ENCODE measurements at regions not wholly inside any gene's neighbourhood (a gene's known extent, or its start where the extent isn't known, plus 50 kb on each side); places are given as distances from the start of the nearest gene placed in this dataset.

DNA sequence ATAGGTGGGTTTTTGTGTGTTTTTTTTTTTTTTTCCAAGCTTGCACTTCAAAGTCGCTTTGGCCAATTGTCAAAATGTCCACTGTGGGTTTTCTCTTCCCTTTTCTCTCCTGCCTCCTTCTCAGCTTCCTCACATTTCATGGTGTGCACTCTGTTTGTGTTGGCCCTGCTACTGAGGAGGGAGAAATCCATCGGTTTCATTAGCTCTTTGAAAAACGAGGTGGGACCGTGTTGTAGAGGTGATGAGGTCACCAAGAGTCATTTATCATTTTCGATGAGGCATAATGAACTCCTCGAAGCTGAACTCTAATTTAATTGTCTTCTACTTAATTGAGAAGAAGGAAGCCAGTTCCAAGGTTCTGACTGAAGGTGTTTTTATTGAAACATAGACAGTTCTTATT lies 174.4 kb upstream of the TOX3 start:
- WGBS, 2 donors: 9 to 11% methylated on average over 6 of the region's 6 CpGs
- peaks cover 1% of the 10 kb centered on the region for H3K9me3 ChIP-seq (ENCODE audit: control insufficient read depth, low read length)
- H3K4me3 ChIP-seq (ENCODE audit: low read length in 2 of 2): no peak overlapping the region
- no peaks in the 10 kb centered on the region for H3K4me1 ChIP-seq (ENCODE audit: control insufficient read depth in 1 of 2, insufficient read depth in 2 of 2, low read length in 2 of 2)
- no peak for DNase-seq
- H3K27ac ChIP-seq (ENCODE audit: low read depth in 1 of 2, low read length in 2 of 2): no peak overlapping the region
- ATAC-seq (ENCODE audit: low FRiP score): no peak
- intact Hi-C loops (cut with DNase I): no loop called here
- no peaks in the 10 kb centered on the region for H3K27me3 ChIP-seq (ENCODE audit: control insufficient read depth in 1 of 2, insufficient read depth in 2 of 2, low read length in 1 of 2)
- H3K36me3 ChIP-seq (ENCODE audit: control insufficient read depth in 1 of 2, insufficient read depth in 2 of 2, low read length in 1 of 2): no peaks in the 10 kb centered on the region

DNA sequence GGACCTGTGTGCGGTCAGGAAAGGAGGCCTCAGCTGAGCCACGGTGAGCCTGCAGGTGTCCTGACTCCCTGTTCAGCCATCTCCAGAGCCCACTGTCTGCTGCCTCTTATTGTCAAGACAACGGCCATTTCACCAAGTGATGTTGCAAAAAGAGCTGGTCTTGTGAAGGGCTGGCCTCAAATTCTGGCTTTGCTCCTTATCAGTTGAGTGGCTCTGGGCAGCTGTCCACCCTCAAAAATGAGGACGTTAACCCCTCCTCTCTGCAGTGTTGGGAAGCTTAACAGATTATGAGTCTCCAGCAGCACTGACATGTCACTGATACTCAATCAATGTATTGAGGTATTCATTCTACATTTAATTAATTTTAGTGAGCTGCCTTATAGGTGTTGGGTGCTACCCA lies 171.1 kb upstream of the TOX3 start:
- no peak for DNase-seq
- Histone ChIP-seq H3K9me3 (ENCODE audit: control insufficient read depth, low read length) (peaks cover 1% of the 10 kb centered on the region), H3K4me3 (ENCODE audit: low read length in 2 of 2) (no peak overlapping the region), H3K36me3 (ENCODE audit: control insufficient read depth in 1 of 2, insufficient read depth in 2 of 2, low read length in 1 of 2) (no peaks in the 10 kb centered on the region), H3K4me1 (ENCODE audit: control insufficient read depth in 1 of 2, insufficient read depth in 2 of 2, low read length in 2 of 2) (no peaks in the 10 kb centered on the region), H3K27ac (ENCODE audit: low read depth in 1 of 2, low read length in 2 of 2) (no peak overlapping the region), H3K27me3 (ENCODE audit: control insufficient read depth in 1 of 2, insufficient read depth in 2 of 2, low read length in 1 of 2) (no peaks in the 10 kb centered on the region)
- WGBS, 2 donors: 68 to 71% methylated on average over 4 of the region's 4 CpGs
- intact Hi-C loops (cut with DNase I): no loop called here
- ATAC-seq (ENCODE audit: low FRiP score): no peak

DNA sequence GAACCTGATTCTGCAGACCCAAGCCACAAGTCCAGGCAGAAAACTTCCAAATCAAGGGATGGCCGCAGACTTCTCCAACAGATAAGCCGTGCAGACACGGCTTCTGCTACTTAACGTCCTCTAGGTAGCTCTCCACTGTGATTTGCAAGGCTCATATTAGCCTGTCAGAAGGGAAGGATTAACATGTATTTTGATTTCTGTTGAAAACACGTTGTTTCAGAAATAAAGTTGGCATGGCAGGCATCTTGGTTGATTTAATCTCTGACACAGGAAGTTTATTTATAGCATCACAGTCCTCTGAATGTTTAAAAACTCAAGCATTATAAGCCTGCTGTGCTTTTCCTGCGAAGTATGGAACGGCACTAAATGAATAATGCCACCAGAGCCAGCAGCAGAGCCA lies 166.8 kb upstream of the TOX3 start:
- no peaks in the 10 kb centered on the region for H3K27me3 ChIP-seq (ENCODE audit: control insufficient read depth in 1 of 2, insufficient read depth in 2 of 2, low read length in 1 of 2)
- no peak overlapping the region for H3K27ac ChIP-seq (ENCODE audit: low read depth in 1 of 2, low read length in 2 of 2)
- no peaks in the 10 kb centered on the region for H3K36me3 ChIP-seq (ENCODE audit: control insufficient read depth in 1 of 2, insufficient read depth in 2 of 2, low read length in 1 of 2)
- ATAC-seq (ENCODE audit: low FRiP score) (no peak), DNase-seq (no peak)
- 9 to 12% methylated on average over 7 of the region's 7 CpGs for WGBS, 2 donors
- no peaks in the 10 kb centered on the region for H3K9me3 ChIP-seq (ENCODE audit: control insufficient read depth, low read length)
- no peaks in the 10 kb centered on the region for H3K4me1 ChIP-seq (ENCODE audit: control insufficient read depth in 1 of 2, insufficient read depth in 2 of 2, low read length in 2 of 2)
- intact Hi-C loops (cut with DNase I): no loop called here
- no peak overlapping the region for H3K4me3 ChIP-seq (ENCODE audit: low read length in 2 of 2)

DNA sequence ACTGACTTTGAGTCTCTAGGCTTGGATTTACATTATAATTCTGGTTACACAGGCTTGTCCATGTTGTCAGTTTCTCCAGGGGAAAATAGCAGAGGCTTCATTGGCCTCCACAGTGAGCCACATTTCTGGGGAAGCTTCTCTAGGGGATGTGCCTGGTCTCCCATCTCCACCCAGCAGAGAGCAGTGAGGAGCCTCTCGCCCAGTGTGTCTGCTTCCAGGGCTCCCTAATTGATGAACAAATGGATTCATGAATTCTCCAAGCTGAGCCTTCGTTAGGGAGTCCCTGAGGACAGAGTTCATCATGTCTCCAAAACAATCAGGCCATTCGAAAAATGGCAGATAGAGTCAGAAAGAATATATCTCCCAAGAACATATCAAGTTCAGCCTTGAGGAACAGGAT lies 162.4 kb upstream of the TOX3 start:
- no peaks in the 10 kb centered on the region for H3K4me1 ChIP-seq (ENCODE audit: control insufficient read depth in 1 of 2, insufficient read depth in 2 of 2, low read length in 2 of 2)
- ATAC-seq (ENCODE audit: low FRiP score) (no peak), DNase-seq (no peak)
- intact Hi-C loops (cut with DNase I): no loop called here
- no peaks in the 10 kb centered on the region for H3K27me3 ChIP-seq (ENCODE audit: control insufficient read depth in 1 of 2, insufficient read depth in 2 of 2, low read length in 1 of 2)
- H3K36me3 ChIP-seq (ENCODE audit: control insufficient read depth in 1 of 2, insufficient read depth in 2 of 2, low read length in 1 of 2): no peaks in the 10 kb centered on the region
- H3K4me3 ChIP-seq (ENCODE audit: low read length in 2 of 2): no peak overlapping the region
- H3K27ac ChIP-seq (ENCODE audit: low read depth in 1 of 2, low read length in 2 of 2): no peak overlapping the region
- 44 to 51% methylated on average over 3 of the region's 3 CpGs for WGBS, 2 donors
- H3K9me3 ChIP-seq (ENCODE audit: control insufficient read depth, low read length): no peaks in the 10 kb centered on the region

GRCh38 chr16:52708476-52708875 lies 161.5 kb upstream of the TOX3 start:
- DNase-seq (no peak), ATAC-seq (ENCODE audit: low FRiP score) (no peak)
- Histone ChIP-seq H3K27ac (ENCODE audit: low read depth in 1 of 2, low read length in 2 of 2) (no peak overlapping the region), H3K4me1 (ENCODE audit: control insufficient read depth in 1 of 2, insufficient read depth in 2 of 2, low read length in 2 of 2) (no peaks in the 10 kb centered on the region), H3K4me3 (ENCODE audit: low read length in 2 of 2) (no peak overlapping the region), H3K9me3 (ENCODE audit: control insufficient read depth, low read length) (no peaks in the 10 kb centered on the region), H3K36me3 (ENCODE audit: control insufficient read depth in 1 of 2, insufficient read depth in 2 of 2, low read length in 1 of 2) (no peaks in the 10 kb centered on the region), H3K27me3 (ENCODE audit: control insufficient read depth in 1 of 2, insufficient read depth in 2 of 2, low read length in 1 of 2) (no peaks in the 10 kb centered on the region)
- WGBS, 2 donors: 35 to 39% methylated on average over 2 of the region's 2 CpGs
- intact Hi-C loops (cut with DNase I): no loop called here

DNA sequence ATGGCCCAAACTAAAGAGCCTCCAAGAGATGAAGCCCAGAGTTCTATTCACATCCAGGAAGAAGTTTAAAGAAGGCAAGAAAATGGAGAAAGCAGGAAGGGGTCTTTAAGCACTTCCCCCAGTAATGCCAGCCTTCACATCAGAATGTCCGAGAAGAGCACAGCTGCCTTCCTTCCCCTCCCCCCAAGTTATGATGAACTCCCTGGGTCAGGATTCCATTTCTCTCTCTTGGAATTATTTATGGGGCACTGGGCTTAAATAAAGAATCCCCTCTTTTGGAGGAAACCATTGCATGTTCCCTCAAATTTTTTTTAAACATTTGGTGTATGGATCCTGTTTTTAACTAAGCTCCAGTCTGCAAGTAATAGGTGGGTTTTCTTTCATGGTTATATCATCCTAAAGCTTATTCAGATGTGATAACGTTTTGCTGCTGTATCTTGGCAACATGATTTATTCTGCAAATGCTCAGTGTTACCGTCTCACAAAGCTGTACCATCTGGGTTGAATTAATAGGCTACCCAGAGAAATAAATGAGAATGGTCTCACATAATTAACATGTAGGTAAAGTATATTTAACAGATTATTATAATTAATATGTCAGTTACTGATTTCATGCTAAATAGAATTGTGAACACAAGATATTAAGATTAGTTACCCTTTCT lies 160.9 kb upstream of the TOX3 start:
- Histone ChIP-seq H3K27me3 (ENCODE audit: control insufficient read depth in 1 of 2, insufficient read depth in 2 of 2, low read length in 1 of 2) (no peaks in the 10 kb centered on the region), H3K27ac (ENCODE audit: low read depth in 1 of 2, low read length in 2 of 2) (no peak overlapping the region), H3K9me3 (ENCODE audit: control insufficient read depth, low read length) (no peaks in the 10 kb centered on the region), H3K36me3 (ENCODE audit: control insufficient read depth in 1 of 2, insufficient read depth in 2 of 2, low read length in 1 of 2) (no peaks in the 10 kb centered on the region), H3K4me1 (ENCODE audit: control insufficient read depth in 1 of 2, insufficient read depth in 2 of 2, low read length in 2 of 2) (no peaks in the 10 kb centered on the region), H3K4me3 (ENCODE audit: low read length in 2 of 2) (no peak overlapping the region)
- intact Hi-C loops (cut with DNase I): no loop called here
- DNase-seq (no peak), ATAC-seq (ENCODE audit: low FRiP score) (no peak)
- 9 to 16% methylated on average over 3 of the region's 3 CpGs for WGBS, 2 donors

- 34 to 49% methylated on average over 5 of the region's 5 CpGs for WGBS, 2 donors
- no peaks in the 10 kb centered on the region for H3K36me3 ChIP-seq (ENCODE audit: control insufficient read depth in 1 of 2, insufficient read depth in 2 of 2, low read length in 1 of 2)
- H3K4me1 ChIP-seq (ENCODE audit: control insufficient read depth in 1 of 2, insufficient read depth in 2 of 2, low read length in 2 of 2): no peaks in the 10 kb centered on the region
- no peaks in the 10 kb centered on the region for H3K9me3 ChIP-seq (ENCODE audit: control insufficient read depth, low read length)
- ATAC-seq (ENCODE audit: low FRiP score) (no peak), DNase-seq (no peak)
- intact Hi-C loops (cut with DNase I): no loop called here
- no peak overlapping the region for H3K4me3 ChIP-seq (ENCODE audit: low read length in 2 of 2)
- H3K27me3 ChIP-seq (ENCODE audit: control insufficient read depth in 1 of 2, insufficient read depth in 2 of 2, low read length in 1 of 2): no peaks in the 10 kb centered on the region
- no peak overlapping the region for H3K27ac ChIP-seq (ENCODE audit: low read depth in 1 of 2, low read length in 2 of 2)
These were observed 158.2 kb upstream of the TOX3 start for GRCh38 chr16:52705122-52705521.

DNA sequence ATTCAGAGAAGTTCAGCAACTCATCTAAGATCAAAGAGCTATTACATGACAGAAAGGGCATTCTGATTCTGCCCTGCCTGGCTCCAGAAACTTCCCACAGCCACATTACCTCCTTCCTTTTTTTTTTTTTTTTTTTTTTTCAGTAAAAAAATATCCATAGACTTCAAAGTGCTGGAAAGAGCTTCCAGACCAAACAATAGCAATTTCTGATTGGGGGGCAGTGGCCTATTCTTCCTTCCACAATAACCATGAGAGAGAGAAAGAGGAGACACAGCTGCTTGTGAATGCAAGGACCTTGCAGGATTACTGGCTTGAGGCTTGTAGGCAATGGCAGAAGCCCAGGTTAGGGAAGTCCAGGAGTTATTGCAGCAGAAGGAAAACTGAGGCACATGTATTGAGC lies 151.0 kb upstream of the TOX3 start:
- ATAC-seq (ENCODE audit: low FRiP score) (no peak), DNase-seq (no peak)
- Histone ChIP-seq H3K36me3 (ENCODE audit: control insufficient read depth in 1 of 2, insufficient read depth in 2 of 2, low read length in 1 of 2) (no peaks in the 10 kb centered on the region), H3K27ac (ENCODE audit: low read depth in 1 of 2, low read length in 2 of 2) (no peak overlapping the region), H3K4me1 (ENCODE audit: control insufficient read depth in 1 of 2, insufficient read depth in 2 of 2, low read length in 2 of 2) (no peaks in the 10 kb centered on the region), H3K4me3 (ENCODE audit: low read length in 2 of 2) (no peak overlapping the region), H3K27me3 (ENCODE audit: control insufficient read depth in 1 of 2, insufficient read depth in 2 of 2, low read length in 1 of 2) (no peaks in the 10 kb centered on the region), H3K9me3 (ENCODE audit: control insufficient read depth, low read length) (peaks cover 1% of the 10 kb centered on the region)
- intact Hi-C loops (cut with DNase I): no loop called here

GRCh38 chr16:52696126-52696525 lies 149.2 kb upstream of the TOX3 start:
- DNase-seq (no peak), ATAC-seq (ENCODE audit: low FRiP score) (no peak)
- Histone ChIP-seq H3K4me3 (ENCODE audit: low read length in 2 of 2) (no peak overlapping the region), H3K9me3 (ENCODE audit: control insufficient read depth, low read length) (peaks cover 1% of the 10 kb centered on the region), H3K27me3 (ENCODE audit: control insufficient read depth in 1 of 2, insufficient read depth in 2 of 2, low read length in 1 of 2) (no peaks in the 10 kb centered on the region), H3K36me3 (ENCODE audit: control insufficient read depth in 1 of 2, insufficient read depth in 2 of 2, low read length in 1 of 2) (no peaks in the 10 kb centered on the region), H3K27ac (ENCODE audit: low read depth in 1 of 2, low read length in 2 of 2) (no peak overlapping the region), H3K4me1 (ENCODE audit: control insufficient read depth in 1 of 2, insufficient read depth in 2 of 2, low read length in 2 of 2) (no peaks in the 10 kb centered on the region)
- intact Hi-C loops (cut with DNase I): no loop called here
- WGBS, 2 donors: 83 to 90% methylated on average over 3 of the region's 3 CpGs

Measured in aorta (tissue), 5 donors.